ENCODE measurements at regions not wholly inside any gene's neighbourhood (a gene's known extent, or its start where the extent isn't known, plus 50 kb on each side); places are given as distances from the start of the nearest gene placed in this dataset.

DNA sequence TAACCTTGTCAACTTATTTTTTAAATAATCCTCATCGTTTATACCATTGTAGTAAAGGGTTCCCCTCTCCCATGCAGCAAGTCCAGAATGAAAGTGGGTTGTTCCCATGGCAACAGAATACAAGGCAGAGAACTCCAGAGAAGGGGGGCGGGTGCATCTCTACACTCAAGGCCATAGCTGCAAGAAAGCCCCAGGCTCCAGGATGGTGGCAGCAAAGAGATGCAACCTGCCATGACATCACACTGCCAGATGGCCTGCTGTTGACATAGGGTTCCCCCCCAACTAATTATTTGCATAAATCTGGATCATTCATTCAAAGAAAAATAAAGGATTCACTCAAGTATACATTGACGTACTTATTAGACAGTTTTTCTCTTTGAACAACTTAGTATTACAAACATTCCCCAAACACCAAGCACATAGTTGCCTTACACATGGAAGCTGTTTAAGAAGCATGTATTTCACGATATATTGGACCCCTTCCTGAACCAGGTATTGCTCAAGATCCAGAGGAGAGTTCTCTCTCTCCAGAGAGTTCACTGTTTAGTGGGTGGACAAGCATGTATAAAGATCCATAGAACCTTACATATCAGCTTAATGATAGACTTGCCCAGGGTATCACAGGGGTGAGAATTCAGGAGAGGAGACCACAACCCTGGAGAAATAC lies 87.4 kb upstream of the KLF7 start:
- peaks cover 13 to 80% (median 21%) of the 10 kb centered on the region in 4 experiments for H3K4me1 ChIP-seq (ENCODE audit: control extremely low read depth in 1 of 4, control insufficient read depth in 4 of 4, insufficient read depth in 4 of 4, low read length in 3 of 4)
- ChIA-PET POLR2A (no interaction called here), CTCF (interaction anchor here (1.0 to 2.3 kb wide), 4 partner anchors 9 to 14 kb away, joined by 3 to 6 read pairs (median 4); no protein-coding TSS in a partner anchor)
- no peak overlapping the region for H3K4me3 ChIP-seq (ENCODE audit: control insufficient read depth in 1 of 7, extremely low read depth in 1 of 7, insufficient read depth in 4 of 7, low read depth in 2 of 7, low read length in 6 of 7)
- WGBS (ENCODE audit: insufficient coverage), result 90% methylated on average over 3 of the region's 4 CpGs
- DNase-seq, result no peak
- no peaks in the 10 kb centered on the region for H3K27me3 ChIP-seq (replicated peaks in 2 of 5; ENCODE audit: control insufficient read depth in 4 of 5, insufficient read depth in 5 of 5, low read length in 4 of 5)
- no peaks in the 10 kb centered on the region for H3K36me3 ChIP-seq (ENCODE audit: control insufficient read depth in 4 of 4, insufficient read depth in 4 of 4, low read length in 3 of 4)
- H3K27ac ChIP-seq (ENCODE audit: insufficient read depth in 1 of 2, low read depth in 1 of 2, low read length in 2 of 2, poor library complexity in 1 of 2, severe bottlenecking in 2 of 2), result no peak overlapping the region
- no peaks in the 10 kb centered on the region for H3K9me3 ChIP-seq (ENCODE audit: control extremely low read depth in 1 of 5, control insufficient read depth in 4 of 5, insufficient read depth in 2 of 5, low read depth in 1 of 5, low read length in 4 of 5)

DNA sequence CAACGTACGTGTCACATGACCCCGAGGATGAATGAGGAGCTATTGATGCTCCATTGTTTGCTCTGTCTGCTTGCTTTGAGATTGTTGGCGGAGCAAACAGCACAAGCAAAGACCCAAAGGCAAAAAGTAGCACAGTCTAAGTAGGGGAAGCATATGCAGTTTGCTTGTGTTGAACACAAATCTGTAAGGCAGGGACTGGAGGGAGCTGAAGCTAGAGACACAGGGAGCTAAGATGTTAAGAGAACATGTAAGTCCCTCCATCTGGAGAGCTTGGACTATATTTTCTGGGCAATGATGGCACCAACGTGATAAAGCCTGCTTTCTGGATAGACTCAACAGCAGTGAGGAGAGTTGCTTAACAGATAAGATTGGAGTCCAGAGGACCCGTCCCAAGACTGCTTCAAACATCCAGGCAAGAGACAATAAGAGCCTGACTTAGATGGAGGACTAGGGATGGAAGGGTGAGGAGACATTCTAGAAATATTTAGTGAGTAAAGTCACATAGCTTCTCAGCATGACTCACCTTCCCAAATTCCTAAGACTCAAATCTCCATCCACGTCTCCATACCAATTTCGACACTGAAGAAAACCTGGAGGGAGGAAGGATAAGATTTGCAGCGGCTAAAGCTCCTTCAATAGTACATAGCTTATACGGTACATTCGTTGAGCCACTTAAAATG lies 88.1 kb upstream of the KLF7 start:
- ChIA-PET CTCF (interaction anchor here (1.5 to 2.3 kb wide), 3 partner anchors 11 to 14 kb away, joined by 3 to 6 read pairs (median 4); no protein-coding TSS in a partner anchor), POLR2A (interaction anchor here (1.2 kb wide), 1 partner anchor 144 kb away, joined by 3 read pairs; no protein-coding TSS in a partner anchor)
- 93% methylated on average over 10 of the region's 11 CpGs for WGBS (ENCODE audit: insufficient coverage)
- no peak overlapping the region for H3K27ac ChIP-seq (ENCODE audit: insufficient read depth in 1 of 2, low read depth in 1 of 2, low read length in 2 of 2, poor library complexity in 1 of 2, severe bottlenecking in 2 of 2)
- no peak overlapping the region for H3K4me3 ChIP-seq (ENCODE audit: control insufficient read depth in 1 of 7, extremely low read depth in 1 of 7, insufficient read depth in 4 of 7, low read depth in 2 of 7, low read length in 6 of 7)
- no peaks in the 10 kb centered on the region for H3K36me3 ChIP-seq (ENCODE audit: control insufficient read depth in 4 of 4, insufficient read depth in 4 of 4, low read length in 3 of 4)
- H3K9me3 ChIP-seq (ENCODE audit: control extremely low read depth in 1 of 5, control insufficient read depth in 4 of 5, insufficient read depth in 2 of 5, low read depth in 1 of 5, low read length in 4 of 5), result no peaks in the 10 kb centered on the region
- peaks cover 13 to 86% (median 27%) of the 10 kb centered on the region in 4 experiments for H3K4me1 ChIP-seq (ENCODE audit: control extremely low read depth in 1 of 4, control insufficient read depth in 4 of 4, insufficient read depth in 4 of 4, low read length in 3 of 4)
- no peak for DNase-seq
- no peaks in the 10 kb centered on the region for H3K27me3 ChIP-seq (replicated peaks in 2 of 5; ENCODE audit: control insufficient read depth in 4 of 5, insufficient read depth in 5 of 5, low read length in 4 of 5)

DNA sequence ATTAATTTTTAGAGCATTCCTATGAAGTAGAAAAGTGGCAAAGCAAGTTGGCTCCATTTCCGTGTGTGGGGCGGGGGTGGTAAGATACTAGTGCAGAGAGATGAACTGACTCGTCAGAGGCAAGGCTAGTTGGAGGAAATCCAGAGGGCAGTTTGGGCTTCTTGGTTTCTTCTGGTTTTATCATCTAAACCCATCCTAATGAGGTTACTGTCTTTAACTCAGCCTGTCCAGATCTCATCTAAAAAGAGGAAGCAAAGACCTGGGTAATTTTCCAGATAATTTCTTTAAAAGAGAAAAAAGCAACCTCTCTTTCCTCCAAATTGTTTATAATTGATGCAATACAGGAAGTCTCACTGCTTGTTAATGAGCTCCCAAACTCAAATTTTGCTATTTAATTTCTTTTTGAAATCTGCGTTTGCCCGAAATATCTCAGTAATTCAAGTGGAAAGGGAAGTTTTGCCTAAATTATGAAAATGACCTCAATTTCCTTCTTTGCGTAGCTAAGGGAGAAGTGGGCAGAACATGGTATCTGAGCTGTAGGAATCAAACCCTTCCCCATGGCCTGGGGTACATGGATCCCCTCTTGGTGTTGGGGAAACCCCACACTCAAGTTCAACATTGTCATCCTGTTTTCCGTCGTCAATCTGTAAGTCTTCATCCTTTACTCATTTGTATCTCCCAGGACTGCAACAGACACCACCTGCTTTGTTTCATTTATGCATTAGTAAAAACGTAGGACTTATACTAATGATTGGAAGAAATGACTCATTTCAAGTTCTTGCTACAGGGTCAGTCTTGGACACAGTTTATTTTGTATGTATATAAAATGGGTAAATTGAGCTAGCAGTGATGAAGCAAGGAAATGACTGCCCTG lies 89.1 kb upstream of the KLF7 start:
- Histone ChIP-seq H3K36me3 (ENCODE audit: control insufficient read depth in 4 of 4, insufficient read depth in 4 of 4, low read length in 3 of 4) (no peaks in the 10 kb centered on the region), H3K4me1 (ENCODE audit: control extremely low read depth in 1 of 4, control insufficient read depth in 4 of 4, insufficient read depth in 4 of 4, low read length in 3 of 4) (peaks cover 13 to 80% (median 28%) of the 10 kb centered on the region in 4 experiments), H3K27ac (ENCODE audit: insufficient read depth in 1 of 2, low read depth in 1 of 2, low read length in 2 of 2, poor library complexity in 1 of 2, severe bottlenecking in 2 of 2) (no peak overlapping the region), H3K27me3 (replicated peaks in 2 of 5; ENCODE audit: control insufficient read depth in 4 of 5, insufficient read depth in 5 of 5, low read length in 4 of 5) (no peaks in the 10 kb centered on the region), H3K9me3 (ENCODE audit: control extremely low read depth in 1 of 5, control insufficient read depth in 4 of 5, insufficient read depth in 2 of 5, low read depth in 1 of 5, low read length in 4 of 5) (no peaks in the 10 kb centered on the region), H3K4me3 (ENCODE audit: control insufficient read depth in 1 of 7, extremely low read depth in 1 of 7, insufficient read depth in 4 of 7, low read depth in 2 of 7, low read length in 6 of 7) (peak overlapping the region in 4 of 7 experiments; percentile 4 to 38 (median 18))
- CTCF ChIA-PET, result interaction anchor here (1.5 to 2.3 kb wide), 2 partner anchors 12 to 15 kb away, joined by 3 to 6 read pairs; no protein-coding TSS in a partner anchor
- 6% methylated on average over 3 of the region's 9 CpGs for WGBS (ENCODE audit: insufficient coverage)
- DNase-seq, result peak in 2 of 3 donors; percentile 73 to 75
- POLR2A ChIA-PET, result interaction anchor here (1.2 kb wide), 1 partner anchor 145 kb away, joined by 3 read pairs; no protein-coding TSS in a partner anchor

DNA sequence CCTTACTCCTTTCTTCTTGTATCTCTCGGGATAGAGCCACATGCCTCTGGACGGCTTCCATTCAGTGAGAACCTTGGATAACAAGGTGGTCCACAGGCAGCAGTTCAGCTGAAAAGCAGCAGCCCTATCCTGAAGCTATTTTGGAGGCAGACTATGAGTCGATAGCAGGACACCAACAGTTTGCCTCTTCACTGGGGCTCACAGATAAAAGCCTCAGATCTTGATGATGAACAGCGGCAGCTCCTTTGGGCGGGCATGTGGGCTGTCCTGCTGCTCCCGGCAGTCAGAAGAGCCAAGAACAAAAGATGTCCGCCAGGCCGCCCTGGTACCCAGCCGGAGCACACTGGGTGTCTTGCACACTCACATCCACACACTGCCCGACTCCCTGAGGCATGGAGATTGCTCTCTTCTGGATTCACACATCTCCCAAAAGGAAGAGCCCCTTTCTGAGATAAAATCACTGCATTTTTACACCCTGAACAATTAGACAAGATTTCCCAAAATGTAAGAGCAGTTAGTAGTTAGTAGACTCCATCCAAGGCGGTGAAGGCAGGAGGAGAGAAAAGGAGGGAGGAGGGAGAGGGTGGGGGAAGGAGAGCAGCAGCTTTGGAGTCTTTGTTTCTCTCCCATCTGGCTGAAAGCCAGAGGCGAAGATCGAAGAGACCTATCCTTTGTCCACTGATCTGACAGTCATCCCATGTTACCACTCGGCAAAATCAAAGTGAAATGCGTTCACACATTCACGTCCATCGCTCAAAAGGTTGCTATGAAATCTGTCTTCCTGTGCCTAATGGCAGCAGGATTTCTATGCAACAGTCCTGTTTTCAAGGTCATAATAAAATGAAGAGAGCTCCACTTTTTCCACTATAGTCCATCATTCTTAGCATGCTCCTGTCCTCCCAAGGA lies 90.1 kb upstream of the KLF7 start:
- no peak overlapping the region for H3K4me3 ChIP-seq (ENCODE audit: control insufficient read depth in 1 of 7, extremely low read depth in 1 of 7, insufficient read depth in 4 of 7, low read depth in 2 of 7, low read length in 6 of 7)
- no peaks in the 10 kb centered on the region for H3K36me3 ChIP-seq (ENCODE audit: control insufficient read depth in 4 of 4, insufficient read depth in 4 of 4, low read length in 3 of 4)
- peaks cover 13 to 72% (median 28%) of the 10 kb centered on the region in 4 experiments for H3K4me1 ChIP-seq (ENCODE audit: control extremely low read depth in 1 of 4, control insufficient read depth in 4 of 4, insufficient read depth in 4 of 4, low read length in 3 of 4)
- ChIA-PET CTCF (interaction anchor here (1.4 to 1.5 kb wide), 2 partner anchors 16 to 113 kb away, joined by 3 read pairs; no protein-coding TSS in a partner anchor), POLR2A (interaction anchor here (0.5 kb wide), 1 partner anchor 37 kb away, joined by 3 read pairs; no protein-coding TSS in a partner anchor)
- no peaks in the 10 kb centered on the region for H3K9me3 ChIP-seq (ENCODE audit: control extremely low read depth in 1 of 5, control insufficient read depth in 4 of 5, insufficient read depth in 2 of 5, low read depth in 1 of 5, low read length in 4 of 5)
- WGBS (ENCODE audit: insufficient coverage), result 92% methylated on average over 17 of the region's 17 CpGs
- no peak for DNase-seq
- no peak overlapping the region for H3K27ac ChIP-seq (ENCODE audit: insufficient read depth in 1 of 2, low read depth in 1 of 2, low read length in 2 of 2, poor library complexity in 1 of 2, severe bottlenecking in 2 of 2)
- H3K27me3 ChIP-seq (replicated peaks in 2 of 5; ENCODE audit: control insufficient read depth in 4 of 5, insufficient read depth in 5 of 5, low read length in 4 of 5), result no peaks in the 10 kb centered on the region

DNA sequence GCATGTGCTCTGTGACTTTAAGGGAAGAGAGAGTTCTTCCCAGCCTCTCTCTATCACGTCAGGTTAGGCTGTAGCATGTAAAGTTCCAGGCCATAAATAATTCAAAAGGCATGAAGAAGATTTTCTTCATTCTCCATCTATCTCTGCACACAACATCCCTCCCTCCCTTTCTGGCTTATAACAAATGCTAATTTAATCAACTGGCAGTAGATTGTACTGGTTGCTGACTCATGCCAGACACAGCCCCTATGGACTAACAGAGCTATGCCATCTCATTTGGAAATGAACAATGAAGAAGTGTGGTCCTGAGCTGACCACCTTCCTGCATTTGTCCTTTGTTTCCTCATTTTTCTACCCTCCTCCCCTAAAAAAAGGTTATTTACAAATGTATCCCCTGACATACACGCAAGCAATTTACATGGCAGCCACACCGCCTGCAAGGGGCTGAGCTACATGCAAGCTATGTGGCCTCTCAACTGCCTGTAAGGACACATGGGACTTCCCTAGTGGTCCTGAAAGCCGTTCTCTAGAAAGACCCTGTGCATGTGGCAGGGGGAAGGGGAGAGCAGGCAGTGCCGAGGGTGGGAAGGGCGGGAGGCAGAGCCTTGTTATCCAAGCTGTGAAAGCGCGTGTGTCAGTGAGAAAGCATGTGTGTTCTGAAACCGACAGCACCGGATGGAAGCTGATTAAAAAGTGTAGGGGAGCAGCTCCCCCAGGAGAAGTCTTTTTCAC lies 90.9 kb upstream of the KLF7 start:
- POLR2A ChIA-PET, result interaction anchor here (0.5 kb wide), 1 partner anchor 38 kb away, joined by 3 read pairs; no protein-coding TSS in a partner anchor
- Histone ChIP-seq H3K4me1 (ENCODE audit: control extremely low read depth in 1 of 4, control insufficient read depth in 4 of 4, insufficient read depth in 4 of 4, low read length in 3 of 4) (peaks cover 13 to 64% (median 28%) of the 10 kb centered on the region in 4 experiments), H3K27me3 (replicated peaks in 2 of 5; ENCODE audit: control insufficient read depth in 4 of 5, insufficient read depth in 5 of 5, low read length in 4 of 5) (no peaks in the 10 kb centered on the region), H3K27ac (ENCODE audit: insufficient read depth in 1 of 2, low read depth in 1 of 2, low read length in 2 of 2, poor library complexity in 1 of 2, severe bottlenecking in 2 of 2) (no peak overlapping the region), H3K36me3 (ENCODE audit: control insufficient read depth in 4 of 4, insufficient read depth in 4 of 4, low read length in 3 of 4) (no peaks in the 10 kb centered on the region), H3K4me3 (ENCODE audit: control insufficient read depth in 1 of 7, extremely low read depth in 1 of 7, insufficient read depth in 4 of 7, low read depth in 2 of 7, low read length in 6 of 7) (no peak overlapping the region), H3K9me3 (ENCODE audit: control extremely low read depth in 1 of 5, control insufficient read depth in 4 of 5, insufficient read depth in 2 of 5, low read depth in 1 of 5, low read length in 4 of 5) (no peaks in the 10 kb centered on the region)
- CTCF ChIA-PET, result interaction anchor here (1.4 kb wide), 1 partner anchor 113 kb away, joined by 3 read pairs; no protein-coding TSS in a partner anchor
- WGBS (ENCODE audit: insufficient coverage), result 93% methylated on average over 8 of the region's 10 CpGs
- peak in 2 of 3 donors; percentile 19 to 21 for DNase-seq

All from common myeloid progenitor, CD34-positive (primary cell).